ENCODE measurements at regions not wholly inside any gene's neighbourhood (a gene's known extent, or its start where the extent isn't known, plus 50 kb on each side); places are given as distances from the start of the nearest gene placed in this dataset.

GRCh38 chr4:32932156-32932555, 2212.0 kb downstream of the PCDH7 start:
- TF ChIP-seq TEAD4 (IDR thresholded peaks at IDR 0.05; ENCODE audit: low read depth, low read length) (no peak), SP2 (IDR thresholded peaks at IDR 0.05; ENCODE audit: low read length) (no peak), POLR2A (IDR thresholded peaks at IDR 0.05; ENCODE audit: control extremely low read depth in 1 of 2, low read depth in 2 of 2, low read length in 2 of 2) (no peak), TAF1 (IDR thresholded peaks at IDR 0.05; ENCODE audit: low read depth, low read length) (no peak), EZH2 (IDR thresholded peaks at IDR 0.05; ENCODE audit: low read depth, low read length, severe bottlenecking) (no peak), CBX5 (IDR thresholded peaks at IDR 0.05; ENCODE audit: low read depth, low read length) (no peak)
